ENCODE measurements at regions not wholly inside any gene's neighbourhood (a gene's known extent, or its start where the extent isn't known, plus 50 kb on each side); places are given as distances from the start of the nearest gene placed in this dataset.

DNA sequence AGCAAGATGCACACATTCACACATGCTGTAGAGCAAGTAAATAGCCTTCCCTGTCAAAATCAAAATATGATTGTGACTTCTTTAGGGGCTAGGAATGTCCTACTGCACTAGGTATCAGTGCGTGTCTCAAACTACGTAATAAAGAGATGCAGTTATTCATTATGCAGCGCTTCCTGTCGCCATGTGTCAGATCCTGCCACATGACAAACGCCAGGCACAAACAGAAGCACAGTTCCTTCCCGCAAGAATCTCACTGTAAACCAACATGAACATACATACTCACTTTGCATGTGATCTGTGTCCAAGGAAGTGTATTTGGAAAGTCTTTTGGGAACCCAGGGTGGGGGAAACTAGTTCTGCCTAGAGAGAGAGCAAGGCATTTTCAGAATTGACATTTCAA, 599.9 kb downstream of the RNF144A start:
- TF ChIP-seq Cebpa-rat (IDR thresholded peaks at IDR 0.05), result no peak
- H3K4me3 ChIP-seq, result no peak overlapping the region
- no peaks in the 10 kb centered on the region for H3K36me3 ChIP-seq
- H3K9ac ChIP-seq, result no peak overlapping the region
- H3K9me3 ChIP-seq (replicated peaks in 1 of 11), result peaks cover 0 to 8% (median 7%) of the 10 kb centered on the region in 11 experiments; a peak in 10 of 22 replicates
- peaks cover 5 to 25% (median 19%) of the 10 kb centered on the region in 10 experiments; a peak in 16 of 20 replicates for H3K4me1 ChIP-seq
- no peak overlapping the region for H3K27ac ChIP-seq
- no peaks in the 10 kb centered on the region for H4K20me1 ChIP-seq
- no peaks in the 10 kb centered on the region for H3K27me3 ChIP-seq
- peak overlapping the region in 2 of 11 experiments; percentile 8 to 14; a peak in 1 of 22 replicates for H3K4me2 ChIP-seq

- Histone ChIP-seq H3K27ac (no peak overlapping the region), H3K4me3 (no peak overlapping the region), H3K4me1 (peaks cover 5 to 25% (median 19%) of the 10 kb centered on the region in 10 experiments; a peak in 16 of 20 replicates), H3K36me3 (no peaks in the 10 kb centered on the region), H4K20me1 (no peaks in the 10 kb centered on the region), H3K4me2 (peak overlapping the region in 4 of 11 experiments; percentile 14 to 41 (median 26); a peak in 5 of 22 replicates), H3K27me3 (no peaks in the 10 kb centered on the region), H3K9ac (no peak overlapping the region), H3K9me3 (replicated peaks in 1 of 11) (peaks cover 0 to 4% (median 0%) of the 10 kb centered on the region in 11 experiments; a peak in 3 of 22 replicates)
- no peak for TF ChIP-seq Cebpa-rat (IDR thresholded peaks at IDR 0.05)
Observed at GRCh38 chr2:7517851-7518250, 600.6 kb downstream of the RNF144A start.

GRCh38 chr2:7523481-7524120, 606.4 kb downstream of the RNF144A start:
- TF ChIP-seq Cebpa-rat (IDR thresholded peaks at IDR 0.05), result no peak
- H3K9me3 ChIP-seq (replicated peaks in 1 of 11), result peaks cover 6 to 12% (median 7%) of the 10 kb centered on the region in 11 experiments; a peak in 21 of 22 replicates
- H3K27me3 ChIP-seq, result no peaks in the 10 kb centered on the region
- no peak overlapping the region for H3K4me3 ChIP-seq
- no peak overlapping the region for H3K27ac ChIP-seq
- H3K4me1 ChIP-seq, result no peaks in the 10 kb centered on the region
- H3K36me3 ChIP-seq, result no peaks in the 10 kb centered on the region
- H3K9ac ChIP-seq, result no peak overlapping the region
- no peaks in the 10 kb centered on the region for H4K20me1 ChIP-seq
- H3K4me2 ChIP-seq, result no peak overlapping the region

DNA sequence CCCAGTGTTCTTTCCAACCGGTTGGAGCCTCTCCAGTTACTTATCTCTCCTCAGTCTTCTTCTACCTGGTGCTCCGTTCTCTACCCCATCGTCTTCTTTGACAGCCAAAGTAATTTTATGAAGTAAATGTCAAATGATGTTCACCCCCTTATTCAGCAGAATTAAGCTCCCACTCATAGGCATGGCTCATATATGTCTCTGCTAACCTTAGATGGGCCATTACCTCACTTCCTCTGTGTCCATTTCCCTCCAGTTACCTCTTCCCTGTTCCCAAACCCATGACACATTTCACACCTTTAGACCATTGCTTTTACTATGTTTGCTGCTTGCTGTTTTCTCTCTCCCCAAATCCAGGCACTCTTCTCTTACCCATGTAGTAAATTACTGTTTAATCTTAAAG, 607.0 kb downstream of the RNF144A start:
- no peaks in the 10 kb centered on the region for H3K36me3 ChIP-seq
- H3K4me3 ChIP-seq, result no peak overlapping the region
- peaks cover 12 to 17% (median 13%) of the 10 kb centered on the region in 11 experiments for H3K9me3 ChIP-seq (replicated peaks in 1 of 11)
- no peaks in the 10 kb centered on the region for H4K20me1 ChIP-seq
- TF ChIP-seq Cebpa-rat (IDR thresholded peaks at IDR 0.05), result no peak
- no peaks in the 10 kb centered on the region for H3K27me3 ChIP-seq
- no peak overlapping the region for H3K27ac ChIP-seq
- H3K4me2 ChIP-seq, result no peak overlapping the region
- H3K9ac ChIP-seq, result no peak overlapping the region
- H3K4me1 ChIP-seq, result no peaks in the 10 kb centered on the region

- Histone ChIP-seq H3K27ac (no peak overlapping the region), H3K4me3 (no peak overlapping the region), H4K20me1 (no peaks in the 10 kb centered on the region), H3K36me3 (peaks cover 0 to 8% (median 0%) of the 10 kb centered on the region in 11 experiments; a peak in 1 of 22 replicates), H3K4me2 (no peak overlapping the region), H3K9me3 (replicated peaks in 1 of 11) (peaks cover 27 to 33% (median 29%) of the 10 kb centered on the region in 11 experiments), H3K4me1 (no peaks in the 10 kb centered on the region), H3K27me3 (no peaks in the 10 kb centered on the region), H3K9ac (no peak overlapping the region)
- TF ChIP-seq Cebpa-rat (IDR thresholded peaks at IDR 0.05), result no peak
Observed at GRCh38 chr2:7525746-7526145, 608.5 kb downstream of the RNF144A start.

- Histone ChIP-seq H3K27ac (no peak overlapping the region), H3K27me3 (no peaks in the 10 kb centered on the region), H3K4me3 (no peak overlapping the region), H3K4me1 (no peaks in the 10 kb centered on the region), H3K4me2 (no peak overlapping the region), H3K36me3 (peaks cover 0 to 13% (median 0%) of the 10 kb centered on the region in 11 experiments; a peak in 2 of 22 replicates), H4K20me1 (no peaks in the 10 kb centered on the region), H3K9ac (no peak overlapping the region), H3K9me3 (replicated peaks in 1 of 11) (peaks cover 42 to 48% (median 44%) of the 10 kb centered on the region in 11 experiments)
- TF ChIP-seq Cebpa-rat (IDR thresholded peaks at IDR 0.05), result no peak
Observed at GRCh38 chr2:7527165-7527722, 610.0 kb downstream of the RNF144A start.

DNA sequence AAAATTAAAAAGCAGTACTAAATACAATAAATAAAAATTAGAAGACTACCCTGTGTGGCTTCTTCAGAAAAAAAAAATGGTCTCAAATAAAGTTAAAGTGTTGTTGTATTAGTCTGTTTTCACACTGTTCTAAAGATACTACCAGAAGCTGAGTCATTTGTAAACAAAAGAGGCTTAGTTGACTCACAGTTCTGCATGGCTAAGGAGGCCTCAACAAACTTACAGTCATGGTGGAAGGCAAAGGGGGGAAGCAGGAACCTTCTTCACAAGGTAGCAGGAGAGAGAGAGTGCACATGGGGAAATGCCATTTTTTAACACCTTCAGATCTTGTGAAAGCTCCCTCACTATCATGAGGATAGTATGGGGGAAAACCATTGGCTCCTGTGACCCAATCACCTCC, 612.8 kb downstream of the RNF144A start:
- no peak for TF ChIP-seq Cebpa-rat (IDR thresholded peaks at IDR 0.05)
- H3K36me3 ChIP-seq, result peaks cover 0 to 13% (median 0%) of the 10 kb centered on the region in 11 experiments; a peak in 2 of 22 replicates
- no peak overlapping the region for H3K9ac ChIP-seq
- H3K4me3 ChIP-seq, result no peak overlapping the region
- H3K27me3 ChIP-seq, result no peaks in the 10 kb centered on the region
- H3K9me3 ChIP-seq (replicated peaks in 1 of 11), result peaks cover 44 to 55% (median 48%) of the 10 kb centered on the region in 11 experiments
- no peak overlapping the region for H3K4me2 ChIP-seq
- no peak overlapping the region for H3K27ac ChIP-seq
- no peaks in the 10 kb centered on the region for H4K20me1 ChIP-seq
- no peaks in the 10 kb centered on the region for H3K4me1 ChIP-seq

DNA sequence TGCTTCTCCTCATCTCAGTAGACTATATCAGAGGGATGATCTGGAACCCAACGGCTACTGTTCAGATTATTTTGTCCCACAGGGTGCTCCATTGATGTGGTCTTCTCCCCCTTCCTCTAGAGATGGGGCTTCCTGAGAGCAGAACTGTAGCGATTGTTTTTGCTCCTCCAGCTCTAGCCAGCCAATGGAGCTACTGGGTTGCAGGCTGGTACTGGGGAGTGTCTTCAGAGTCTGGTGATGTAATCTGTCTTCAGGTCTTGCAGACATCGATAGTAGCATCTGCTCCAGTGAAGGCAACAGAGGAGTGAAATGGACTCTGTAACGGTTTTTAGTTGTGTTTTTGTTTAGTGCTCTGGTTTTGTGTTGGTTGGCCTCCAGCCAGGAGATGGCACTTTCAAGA, 621.9 kb downstream of the RNF144A start:
- Histone ChIP-seq H3K27me3 (no peaks in the 10 kb centered on the region), H3K36me3 (no peaks in the 10 kb centered on the region; a peak in 1 of 22 replicates), H3K4me1 (peaks cover 0 to 7% (median 0%) of the 10 kb centered on the region in 10 experiments; a peak in 3 of 20 replicates), H4K20me1 (no peaks in the 10 kb centered on the region), H3K9me3 (replicated peaks in 1 of 11) (peaks cover 0 to 15% (median 0%) of the 10 kb centered on the region in 11 experiments; a peak in 2 of 22 replicates), H3K4me3 (no peak overlapping the region), H3K27ac (no peak overlapping the region), H3K4me2 (peak overlapping the region in 5 of 11 experiments; percentile 14 to 27 (median 17); a peak in 5 of 22 replicates), H3K9ac (no peak overlapping the region)
- TF ChIP-seq Cebpa-rat (IDR thresholded peaks at IDR 0.05), result no peak

DNA sequence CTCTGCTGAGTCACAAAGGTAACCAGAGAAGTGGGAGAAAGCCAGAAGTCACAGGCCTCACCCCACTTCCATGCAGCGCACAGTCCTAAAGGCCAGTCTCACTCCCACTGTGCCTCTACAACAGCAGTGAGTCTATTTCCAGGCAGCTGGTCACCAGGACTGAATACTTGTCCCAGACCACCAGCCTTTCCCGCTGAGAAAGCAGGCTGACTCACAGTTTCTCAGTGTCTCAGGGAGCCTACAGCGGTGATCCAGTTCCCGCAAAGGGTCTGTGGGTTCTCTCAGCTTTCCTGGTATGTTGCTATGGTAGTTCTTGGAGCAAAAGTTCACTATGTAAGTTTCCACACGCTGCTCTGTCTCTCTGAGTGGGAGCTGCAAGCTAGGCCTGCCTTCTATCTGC, 622.5 kb downstream of the RNF144A start:
- no peak overlapping the region for H3K9ac ChIP-seq
- H3K4me2 ChIP-seq, result peak overlapping the region in 2 of 11 experiments; percentile 16 to 27; a peak in 1 of 22 replicates
- H3K9me3 ChIP-seq (replicated peaks in 1 of 11), result peaks cover 0 to 15% (median 0%) of the 10 kb centered on the region in 11 experiments; a peak in 2 of 22 replicates
- H4K20me1 ChIP-seq, result no peaks in the 10 kb centered on the region
- no peaks in the 10 kb centered on the region; a peak in 1 of 22 replicates for H3K36me3 ChIP-seq
- no peaks in the 10 kb centered on the region for H3K27me3 ChIP-seq
- H3K4me3 ChIP-seq, result no peak overlapping the region
- TF ChIP-seq Cebpa-rat (IDR thresholded peaks at IDR 0.05), result no peak
- no peak overlapping the region for H3K27ac ChIP-seq
- H3K4me1 ChIP-seq, result peaks cover 0 to 7% (median 0%) of the 10 kb centered on the region in 10 experiments; a peak in 3 of 20 replicates

Measured in BLaER1 treated with 17β-estradiol and CSF1 and Interleukin-3, amounts not matched to agents 10 nM and 100 nM (cell line).